K562 (cell line): ENCODE measurements at regions not wholly inside any gene's neighbourhood (a gene's known extent, or its start where the extent isn't known, plus 50 kb on each side); places are given as distances from the start of the nearest gene placed in this dataset.

Source experiments
- CTCF ChIP-seq, 3 experiments: IDR thresholded peaks in 2 of 3; conservative IDR thresholded peaks in 1 of 3; 2 replicates each; pipeline ENCODE4 v1.5.1; 2011 to 2012; ENCODE audit warnings: low read length in 3 of 3, mild to moderate bottlenecking in 3 of 3, control low read depth in 2 of 3, improper control_type of control experiment in 1 of 3, inconsistent platforms in 1 of 3, low read depth in 1 of 3, mixed read lengths in 1 of 3, moderate library complexity in 1 of 3; ENCODE audit not compliant: insufficient read depth in 2 of 3
- HDAC2 ChIP-seq: fragments of 450-650 bp; IDR thresholded peaks from 2 replicates; pipeline ENCODE4 v1.6.1; 2016; ENCODE audit warnings: mild to moderate bottlenecking
- JUN ChIP-seq, 2 experiments: sonication (generic) in 1 of 2; formaldehyde crosslinking in 1 of 2; IDR thresholded peaks; 2 replicates each; pipeline versions ENCODE4 v1.6.1 to v1.8.0; 2012 to 2022; ENCODE audit warnings: borderline replicate concordance in 2 of 2, mild to moderate bottlenecking in 2 of 2, improper control_type of control experiment in 1 of 2, low read depth in 1 of 2, low read length in 1 of 2, missing genetic modification reagents in 1 of 2
- PHF8 ChIP-seq: fragments of 200-600 bp; sonication (generic); IDR thresholded peaks from 2 replicates; pipeline ENCODE4 v1.6.1; 2012; ENCODE audit warnings: mixed run types, mild to moderate bottlenecking, inconsistent platforms, low read length, moderate library complexity, borderline replicate concordance
- SIN3A ChIP-seq, 2 experiments: fragments of 150-350 bp in 1 of 2; IDR thresholded peaks; 2 replicates each; pipeline ENCODE4 v1.6.1; 2011 to 2016; ENCODE audit warnings: borderline replicate concordance in 2 of 2, low read depth in 2 of 2, low read length in 2 of 2, mild to moderate bottlenecking in 2 of 2, moderate library complexity in 2 of 2; ENCODE audit not compliant: control insufficient read depth in 1 of 2
- TF ChIP-seq, protein P1 (sequence below): IDR thresholded peaks from 3 replicates; pipeline ENCODE4 v1.6.1; 2011; ENCODE audit warnings: borderline replicate concordance, mild to moderate bottlenecking, moderate library complexity; ENCODE audit not compliant: insufficient read length; ENCODE audit errors: extremely low read depth

GRCh38 chr7:32212321-32212720 is 142.1 kb upstream of the PDE1C start:
- TF ChIP-seq CTCF (IDR thresholded peaks at IDR 0.05 in 2 of 3, conservative IDR thresholded peaks at IDR 0.05 in 1 of 3; ENCODE audit: insufficient read depth in 2 of 3, low read depth in 1 of 3, low read length in 3 of 3) (no peak), SIN3A (IDR thresholded peaks at IDR 0.05; ENCODE audit: borderline replicate concordance in 2 of 2, control insufficient read depth in 1 of 2, low read depth in 2 of 2, low read length in 2 of 2) (no peak), HDAC2 (no peak), JUN (IDR thresholded peaks at IDR 0.05; ENCODE audit: borderline replicate concordance, low read depth, low read length) (no peak), JUN (CRISPR knock-in tag; IDR thresholded peaks at IDR 0.05; ENCODE audit: borderline replicate concordance) (no peak), PHF8 (no peak)
- TF ChIP-seq, protein P1, sequence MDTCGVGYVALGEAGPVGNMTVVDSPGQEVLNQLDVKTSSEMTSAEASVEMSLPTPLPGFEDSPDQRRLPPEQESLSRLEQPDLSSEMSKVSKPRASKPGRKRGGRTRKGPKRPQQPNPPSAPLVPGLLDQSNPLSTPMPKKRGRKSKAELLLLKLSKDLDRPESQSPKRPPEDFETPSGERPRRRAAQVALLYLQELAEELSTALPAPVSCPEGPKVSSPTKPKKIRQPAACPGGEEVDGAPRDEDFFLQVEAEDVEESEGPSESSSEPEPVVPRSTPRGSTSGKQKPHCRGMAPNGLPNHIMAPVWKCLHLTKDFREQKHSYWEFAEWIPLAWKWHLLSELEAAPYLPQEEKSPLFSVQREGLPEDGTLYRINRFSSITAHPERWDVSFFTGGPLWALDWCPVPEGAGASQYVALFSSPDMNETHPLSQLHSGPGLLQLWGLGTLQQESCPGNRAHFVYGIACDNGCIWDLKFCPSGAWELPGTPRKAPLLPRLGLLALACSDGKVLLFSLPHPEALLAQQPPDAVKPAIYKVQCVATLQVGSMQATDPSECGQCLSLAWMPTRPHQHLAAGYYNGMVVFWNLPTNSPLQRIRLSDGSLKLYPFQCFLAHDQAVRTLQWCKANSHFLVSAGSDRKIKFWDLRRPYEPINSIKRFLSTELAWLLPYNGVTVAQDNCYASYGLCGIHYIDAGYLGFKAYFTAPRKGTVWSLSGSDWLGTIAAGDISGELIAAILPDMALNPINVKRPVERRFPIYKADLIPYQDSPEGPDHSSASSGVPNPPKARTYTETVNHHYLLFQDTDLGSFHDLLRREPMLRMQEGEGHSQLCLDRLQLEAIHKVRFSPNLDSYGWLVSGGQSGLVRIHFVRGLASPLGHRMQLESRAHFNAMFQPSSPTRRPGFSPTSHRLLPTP = no peak
